ENCODE measurements at regions not wholly inside any gene's neighbourhood (a gene's known extent, or its start where the extent isn't known, plus 50 kb on each side); places are given as distances from the start of the nearest gene placed in this dataset.

GRCh38 chr1:114289306-114289705 lies 135.6 kb upstream of the SYT6 start:
- Histone ChIP-seq H3K4ac (ENCODE audit: low read depth, low read length) (no peak overlapping the region), H3K9me3 (ENCODE audit: control insufficient read depth, insufficient read depth, low read length) (no peaks in the 10 kb centered on the region), H3K18ac (ENCODE audit: low read depth, low read length) (no peak overlapping the region), H3K27ac (ENCODE audit: insufficient read depth, low read length) (no peak overlapping the region), H2AK5ac (ENCODE audit: low read depth, low read length) (no peak overlapping the region), H2BK120ac (ENCODE audit: low read depth, low read length) (no peak overlapping the region), H3K4me1 (ENCODE audit: control insufficient read depth, insufficient read depth, low read length) (peaks cover 2% of the 10 kb centered on the region; the same call in 1 of the 2 replicates), H3K9me1 (ENCODE audit: insufficient read depth, low read length) (no peaks in the 10 kb centered on the region), H2BK15ac (ENCODE audit: low read depth, low read length) (no peak overlapping the region), H2AK9ac (replicated peaks; ENCODE audit: low read depth, low read length, poor library complexity) (no peak overlapping the region), H4K91ac (ENCODE audit: insufficient read depth, low read depth, low read length) (no peak overlapping the region), H4K8ac (ENCODE audit: low read depth in 2 of 2, low read length in 2 of 2) (no peak overlapping the region), H2BK5ac (ENCODE audit: low read depth, low read length, poor library complexity, severe bottlenecking) (no peak overlapping the region), H3K9ac (ENCODE audit: low read depth, low read length) (no peak overlapping the region), H3K14ac (replicated peaks; ENCODE audit: low read depth, low read length) (no peak overlapping the region), H3K27me3 (ENCODE audit: control insufficient read depth, insufficient read depth, low read length) (peaks cover 17% of the 10 kb centered on the region), H3K4me2 (ENCODE audit: low read depth, low read length) (no peak overlapping the region), H3K23ac (ENCODE audit: low read depth, low read length) (no peak overlapping the region), H2BK20ac (ENCODE audit: low read depth, low read length) (no peak overlapping the region), H3K79me1 (ENCODE audit: low read depth in 1 of 2, low read length in 2 of 2) (no peaks in the 10 kb centered on the region), H4K20me1 (ENCODE audit: insufficient read depth, low read length) (no peaks in the 10 kb centered on the region), H3K36me3 (ENCODE audit: control insufficient read depth, insufficient read depth, low read length) (no peaks in the 10 kb centered on the region), H4K5ac (ENCODE audit: low read depth, low read length) (no peak overlapping the region), H2AFZ (replicated peaks; ENCODE audit: low read length, poor library complexity) (no peak overlapping the region), H3K4me3 (ENCODE audit: insufficient read depth, low read depth, low read length) (no peak overlapping the region), H3K56ac (ENCODE audit: extremely low read depth, insufficient read depth, low read length) (no peak overlapping the region)
- no TSS peak for BruUV-seq (replicated peaks)
- ChIA-PET CTCF (interaction anchor here (0.5 kb wide), 1 partner anchor 13 kb away, joined by 4 read pairs; no protein-coding TSS in a partner anchor), POLR2A (ENCODE audit: unreplicated experiment) (no interaction called here)
- dilution Hi-C loops (cut with HindIII; ENCODE audit: low sequenced_read_pairs, unreplicated experiment), result no loop called here
- WGBS, 2 experiments (ENCODE audit: extremely low coverage in 2 of 2, insufficient read length in 1 of 2), result 12% methylated on average over 3 of the region's 9 CpGs; no CpG with 5 or more reads in 1 of the 2 experiments
- in situ Hi-C loops (cut with MboI; ENCODE audit: low sequenced_read_pairs), result loop anchor here (25.0 kb wide), 1 partner anchor 427 kb away; the partner anchor contains the start of gene PTPN22
- intact Hi-C loops (cut with micrococcal nuclease), result no loop called here
- TF ChIP-seq MAZ (IDR thresholded peaks at IDR 0.05; ENCODE audit: borderline replicate concordance, low read depth, low read length), result no peak
- no peak for TF ChIP-seq NFE2L2 (IDR thresholded peaks at IDR 0.05; ENCODE audit: low read depth, low read length)
- TF ChIP-seq MAFK (IDR thresholded peaks at IDR 0.05; ENCODE audit: low read depth, low read length), result no peak
- TF ChIP-seq ELK1 (IDR thresholded peaks at IDR 0.05; ENCODE audit: borderline replicate concordance, low read depth, low read length), result no peak
- TF ChIP-seq CHD1 (IDR thresholded peaks at IDR 0.05; ENCODE audit: low read depth, low read length), result no peak
- no peak for ATAC-seq (ENCODE audit: low read depth)
- no peak for DNase-seq

Measured in IMR-90 (cell line).